ENCODE measurements at regions not wholly inside any gene's neighbourhood (a gene's known extent, or its start where the extent isn't known, plus 50 kb on each side); places are given as distances from the start of the nearest gene placed in this dataset.

DNA sequence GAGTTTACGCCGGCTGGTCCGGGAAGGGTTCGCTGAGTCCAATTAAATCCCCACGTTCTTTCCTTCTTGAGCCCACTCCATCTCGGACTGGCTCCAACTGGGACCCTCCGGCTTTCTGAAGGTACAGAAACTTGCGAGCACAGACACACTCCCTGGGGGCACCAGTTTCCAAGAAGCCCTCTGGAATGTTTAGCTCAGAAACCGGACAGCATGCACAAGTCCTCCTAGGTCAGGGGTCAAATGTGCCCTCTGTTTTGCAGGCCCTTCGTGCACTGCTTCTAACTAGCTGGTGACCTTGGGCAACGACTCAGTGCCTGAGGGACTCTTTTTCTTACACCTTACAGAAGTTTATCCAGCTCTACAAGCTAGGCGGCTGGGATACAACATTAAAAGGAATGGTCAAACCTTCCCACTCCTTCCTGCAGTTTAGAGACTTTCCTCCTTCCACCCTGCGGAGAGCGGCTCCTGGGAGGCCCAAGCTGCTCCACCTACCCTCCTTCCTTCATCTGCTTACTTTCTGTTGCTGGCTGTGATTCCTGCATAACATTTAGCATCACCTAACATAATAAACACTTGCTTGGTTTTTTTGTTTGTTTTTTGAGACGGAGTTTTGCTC is 275.5 kb downstream of the BCOR start:
- no peak for DNase-seq

DNA sequence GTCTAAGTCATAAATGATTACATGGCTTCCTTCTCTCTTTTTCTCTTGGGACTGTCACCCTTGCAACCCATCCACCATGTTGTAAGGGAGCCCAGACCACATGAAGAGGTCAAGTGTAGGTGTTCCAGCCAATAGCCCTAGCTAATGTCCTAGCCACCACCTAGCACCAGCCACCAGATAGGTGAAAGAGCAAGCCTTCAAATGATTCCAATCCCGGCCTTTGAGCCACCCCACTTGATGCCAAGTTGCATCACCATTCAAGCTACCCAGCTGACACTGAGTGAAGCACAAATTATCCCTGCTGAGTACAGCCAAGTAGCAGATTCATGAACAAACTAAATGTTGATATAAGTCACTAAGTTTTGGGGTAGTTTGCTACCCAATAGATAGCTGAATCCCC is 274.3 kb downstream of the BCOR start:
- DNase-seq: no peak

GRCh38 chrX:39823854-39824253 is 273.9 kb downstream of the BCOR start:
- no peak for DNase-seq

DNA sequence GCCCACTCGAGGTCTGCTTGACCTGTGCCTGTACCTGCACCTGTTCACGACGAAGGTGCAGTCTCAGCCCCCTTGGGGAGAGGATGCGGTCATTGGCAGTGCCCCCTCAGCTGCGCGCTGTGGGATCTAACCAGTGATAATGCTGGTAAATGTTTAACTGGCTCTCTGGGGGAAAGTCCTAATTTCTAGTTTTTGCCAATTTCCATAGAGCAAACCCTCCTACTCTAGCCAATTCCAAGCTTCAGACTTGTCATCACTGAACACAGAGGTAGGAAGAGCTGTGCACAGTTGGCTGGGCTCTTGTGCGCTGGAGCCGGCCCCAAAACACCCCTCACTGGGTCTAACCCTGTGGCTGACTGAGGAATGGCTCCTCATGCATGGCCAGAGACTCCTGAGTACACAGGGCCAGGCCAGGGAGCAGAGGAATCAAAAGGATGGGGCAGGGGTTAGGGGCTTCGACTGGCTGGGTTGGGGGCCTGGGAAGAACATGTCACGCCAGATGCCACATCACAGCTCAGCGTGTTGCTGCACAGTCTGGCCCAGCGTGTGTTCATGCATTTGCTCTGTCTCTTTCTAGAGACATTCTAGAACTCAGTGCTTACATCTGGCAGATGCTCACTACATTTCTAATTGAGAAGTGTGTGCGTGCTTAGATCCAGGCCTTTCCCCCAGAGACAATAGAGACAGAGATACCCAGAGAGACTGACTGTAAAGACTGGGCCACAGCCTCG is 270.8 kb downstream of the BCOR start:
- no peak for DNase-seq

DNA sequence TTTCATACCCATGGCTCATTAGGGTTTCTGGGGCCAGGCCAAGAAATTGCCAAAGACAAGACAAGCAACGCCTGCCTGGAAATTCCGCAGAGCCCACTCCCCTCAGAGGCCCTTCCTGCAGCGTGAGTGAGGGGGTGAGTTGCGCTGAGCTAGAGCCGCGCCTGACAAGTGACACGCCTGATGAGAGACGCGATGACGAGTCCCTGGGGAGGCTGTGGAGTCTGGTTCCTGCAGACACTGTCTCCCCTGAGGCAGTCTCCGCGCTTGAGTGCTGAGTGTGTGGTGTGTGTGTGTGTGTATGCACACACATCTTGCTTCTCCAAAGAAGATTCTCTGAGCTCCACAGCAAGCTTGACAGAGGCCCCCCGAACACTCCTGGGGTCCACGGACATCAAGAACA is 269.8 kb downstream of the BCOR start:
- no peak for DNase-seq

DNA sequence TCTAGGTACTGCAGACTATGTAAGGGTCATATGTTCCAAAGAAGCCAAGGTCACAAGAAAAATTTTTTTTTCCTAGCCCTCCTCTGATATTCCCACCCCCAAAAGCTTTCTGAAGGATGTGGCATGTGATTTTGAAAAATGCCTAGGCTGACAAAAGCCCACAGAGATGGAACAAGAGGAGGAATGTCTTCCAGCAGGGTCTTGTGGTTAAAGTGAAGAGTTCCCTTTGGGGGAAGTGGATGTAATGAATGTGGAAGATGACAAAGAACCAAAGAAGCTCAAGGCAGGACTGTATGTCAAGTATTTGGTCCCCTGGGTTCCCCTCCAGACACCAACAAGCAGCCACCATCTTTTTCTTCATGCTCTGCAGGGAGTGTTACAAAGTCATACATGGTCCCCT is 268.8 kb downstream of the BCOR start:
- DNase-seq: no peak

DNA sequence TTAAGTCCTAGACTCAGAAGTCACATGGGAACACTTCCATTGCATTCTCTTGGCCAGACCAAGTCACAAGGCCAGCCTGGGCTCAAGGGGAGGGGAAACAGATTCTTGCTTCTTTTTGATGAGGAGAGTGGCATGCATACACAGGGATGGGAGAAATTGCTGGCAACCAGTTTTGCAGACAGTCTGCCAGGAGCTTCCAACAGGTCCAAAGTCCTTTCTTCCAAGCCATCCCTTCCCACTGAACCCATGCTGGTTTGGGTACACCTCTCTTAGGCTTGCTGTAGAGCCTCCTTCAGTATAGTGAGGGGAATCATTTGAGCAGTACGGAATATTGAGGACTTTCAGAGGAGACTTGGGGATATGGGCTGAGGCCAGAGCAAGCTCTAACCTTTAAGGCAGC is 267.8 kb downstream of the BCOR start:
- no peak for DNase-seq

GRCh38 chrX:39830414-39830813 is 267.3 kb downstream of the BCOR start:
- DNase-seq: no peak

- DNase-seq: no peak
Measured at GRCh38 chrX:39832211-39832610, 265.5 kb downstream of the BCOR start.

DNA sequence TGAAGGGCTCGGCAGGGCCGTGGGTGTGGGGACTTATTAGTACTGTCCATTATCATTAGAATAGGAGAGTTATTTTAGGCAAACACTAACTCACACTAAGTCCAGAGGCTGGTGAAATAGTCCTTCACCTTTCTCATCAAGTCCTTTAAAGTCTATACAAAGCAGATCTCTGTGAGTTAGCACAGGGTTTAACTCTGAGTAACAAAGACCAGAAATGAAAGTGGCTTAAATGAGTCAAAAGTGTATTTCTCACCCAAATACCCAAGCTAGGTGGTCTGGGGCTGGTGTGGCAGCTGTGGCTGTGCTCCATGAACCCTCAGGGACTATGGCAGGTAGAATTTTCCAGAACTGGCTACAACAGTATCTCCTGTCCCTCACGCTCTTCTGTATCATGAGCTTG is 263.2 kb downstream of the BCOR start:
- no peak for DNase-seq

DNA sequence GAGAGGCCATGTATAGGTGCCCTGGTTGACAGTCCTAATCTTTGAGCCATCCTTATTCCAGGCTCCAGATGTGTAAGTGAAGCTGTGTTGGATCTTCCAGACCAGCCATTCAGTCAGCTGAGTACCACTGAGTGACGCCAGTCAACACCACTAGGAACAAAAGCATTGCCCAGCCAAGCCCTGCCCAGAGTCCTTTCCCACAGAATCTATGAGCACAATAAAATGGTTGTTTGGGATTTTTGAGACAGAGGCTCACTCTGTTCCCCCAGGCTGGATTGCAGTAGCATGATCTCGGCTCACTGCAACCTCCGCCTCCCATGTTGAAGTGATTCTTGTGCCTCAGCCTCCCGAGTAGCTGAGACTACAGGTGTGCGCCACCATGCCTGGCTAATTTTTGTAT is 262.5 kb downstream of the BCOR start:
- DNase-seq: no peak

DNA sequence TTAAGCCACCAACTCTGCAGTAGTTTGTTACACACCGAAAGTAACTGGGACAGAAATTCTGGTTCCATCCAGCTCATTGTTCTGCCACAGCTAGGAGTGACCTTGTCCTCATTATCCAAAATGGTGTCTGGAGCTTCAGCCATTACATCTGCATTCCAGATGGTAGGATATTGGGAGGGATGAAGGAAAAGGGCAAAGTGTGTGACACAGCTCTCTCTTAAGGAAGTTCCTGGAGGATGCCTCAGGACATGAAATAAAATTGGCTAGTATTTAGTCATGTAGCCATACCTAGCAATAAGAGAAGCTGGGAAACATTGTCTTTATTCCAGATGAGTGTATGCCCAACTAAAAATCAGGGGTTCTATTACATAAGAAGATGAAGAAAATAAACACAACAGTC is 262.0 kb downstream of the BCOR start:
- no peak for DNase-seq

DNA sequence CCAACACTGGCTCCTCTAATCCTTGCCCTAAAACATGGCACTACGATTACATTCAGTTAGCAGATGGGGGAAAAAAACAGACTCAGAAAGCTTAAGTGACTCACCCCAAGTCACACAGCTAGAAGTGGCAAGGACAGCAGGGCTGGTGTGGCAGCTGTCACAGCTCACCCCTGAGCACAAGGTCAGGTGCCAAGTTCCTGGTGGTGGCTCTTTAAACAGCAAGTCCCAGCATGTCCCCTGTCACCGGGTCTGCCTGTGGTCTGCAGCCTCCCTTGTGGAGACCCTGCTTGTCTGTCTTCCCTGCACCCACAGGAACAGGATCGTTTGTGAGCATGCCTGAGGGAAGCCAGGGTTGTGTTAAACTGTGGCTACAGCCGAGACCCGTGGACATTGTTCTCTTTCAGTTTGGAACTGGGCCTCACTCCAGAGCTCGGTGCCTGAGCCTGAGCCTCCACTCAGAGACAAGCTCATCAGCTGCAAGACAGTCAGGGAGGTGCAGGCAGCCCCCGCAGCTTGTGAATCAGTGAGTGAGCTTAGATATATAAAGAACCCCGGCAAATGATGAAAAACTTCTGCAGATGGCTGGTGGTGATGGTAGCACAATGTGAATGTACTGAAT is 260.8 kb downstream of the BCOR start:
- no peak for DNase-seq

GRCh38 chrX:39837688-39838087 is 260.1 kb downstream of the BCOR start:
- DNase-seq: no peak

GRCh38 chrX:39839371-39839770 is 258.4 kb downstream of the BCOR start:
- DNase-seq: no peak

GRCh38 chrX:39840133-39840532 is 257.6 kb downstream of the BCOR start:
- DNase-seq: no peak

GRCh38 chrX:39840581-39841093 is 257.1 kb downstream of the BCOR start:
- no peak for DNase-seq

GRCh38 chrX:39841604-39842003 is 256.2 kb downstream of the BCOR start:
- no peak for DNase-seq

GRCh38 chrX:39842281-39842973 is 255.3 kb downstream of the BCOR start:
- DNase-seq: no peak

DNA sequence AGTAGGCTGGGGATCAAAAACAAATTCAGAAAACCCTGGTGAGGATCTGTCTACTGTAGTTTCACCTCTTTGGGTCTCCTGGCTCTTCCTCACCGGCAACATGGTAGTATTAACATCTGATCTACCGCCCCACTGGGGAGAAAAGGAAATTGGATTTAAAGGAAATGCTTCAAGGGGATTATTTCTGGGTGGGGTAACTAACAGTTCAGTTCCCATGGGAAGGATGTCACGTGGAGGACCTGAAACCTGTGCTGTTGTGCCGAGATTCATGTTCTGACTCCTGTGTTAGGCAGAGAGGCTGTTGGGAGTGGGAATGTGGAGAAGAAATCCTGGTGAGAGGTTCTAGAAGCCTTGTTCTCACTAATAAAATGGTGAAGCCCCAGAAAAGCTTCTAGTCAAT is 254.4 kb downstream of the BCOR start:
- no peak for DNase-seq

DNA sequence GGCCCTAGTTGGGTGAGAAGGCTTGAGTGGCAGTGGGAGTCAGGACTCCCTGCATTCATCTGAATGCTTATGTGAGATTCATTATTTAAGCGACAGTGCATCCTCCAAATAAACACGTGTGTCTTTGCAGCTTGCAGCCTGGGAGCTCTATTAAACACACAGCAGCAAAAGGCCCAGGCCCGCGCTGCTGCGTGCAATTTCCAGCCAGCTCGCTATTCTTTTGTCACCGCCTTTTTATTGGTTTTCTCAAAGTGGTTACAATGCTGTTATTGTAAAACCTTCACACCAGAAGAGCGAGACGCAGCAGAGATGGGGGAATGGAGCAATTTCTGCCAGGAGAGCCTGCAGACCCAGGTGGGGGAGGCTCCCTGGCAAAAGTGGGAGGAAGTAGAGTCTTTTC is 252.5 kb downstream of the BCOR start:
- no peak for DNase-seq

- no peak for DNase-seq
Measured at GRCh38 chrX:39846460-39846859, 251.3 kb downstream of the BCOR start.

- DNase-seq: no peak
Measured at GRCh38 chrX:39848243-39848642, 249.5 kb downstream of the BCOR start.

DNA sequence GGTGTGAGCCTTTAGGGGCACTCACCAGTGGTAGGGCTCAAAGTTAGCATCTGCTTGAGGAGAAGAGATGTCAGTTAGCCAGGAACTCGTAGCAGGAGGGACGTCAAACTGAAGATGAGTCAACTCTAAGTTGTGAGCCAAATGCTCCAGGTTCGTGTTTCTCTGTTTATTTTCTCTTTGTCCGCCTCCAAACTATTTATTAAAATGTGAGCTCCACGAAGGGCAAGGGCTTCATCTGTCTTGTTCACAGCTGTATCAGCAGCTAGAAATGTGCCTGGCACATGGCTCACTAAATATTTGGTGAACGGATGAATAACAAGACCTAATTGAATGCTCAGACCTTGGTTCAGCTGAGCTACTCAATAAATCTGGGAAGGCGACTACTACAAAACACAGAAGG is 248.9 kb downstream of the BCOR start:
- DNase-seq: no peak
